Testis (tissue), 2 donors: ENCODE measurements at regions not wholly inside any gene's neighbourhood (a gene's known extent, or its start where the extent isn't known, plus 50 kb on each side); places are given as distances from the start of the nearest gene placed in this dataset.

Experiments used
- DNase-seq: peaks from one replicate; pipeline ENCODE4 v3.0.0-alpha.2; 2019
- H3K27ac ChIP-seq, 2 donors: fragments of 200-600 bp; sonication (generic); one replicate each; pipeline ENCODE4 v1.5.1; 2019
- H3K27me3 ChIP-seq: fragments of 200-600 bp; sonication (generic); one replicate; pipeline ENCODE4 v1.5.1; 2019
- H3K36me3 ChIP-seq: fragments of 200-600 bp; sonication (generic); one replicate; pipeline ENCODE4 v1.5.1; 2017; ENCODE audit warnings: low read depth; ENCODE audit errors: missing control alignments
- H3K4me1 ChIP-seq: fragments of 200-600 bp; sonication (generic); one replicate; pipeline ENCODE4 v1.5.1; 2019
- H3K4me3 ChIP-seq, 2 donors: fragments of 200-600 bp; sonication (generic); one replicate each; pipeline ENCODE4 v1.5.1; 2017 to 2019
- H3K9me3 ChIP-seq: fragments of 200-600 bp; sonication (generic); one replicate; pipeline ENCODE4 v1.5.1; 2017
- POLR2A ChIP-seq: fragments of 450-650 bp; IDR thresholded peaks from one replicate; pipeline ENCODE4 v1.6.1; 2017; ENCODE audit warnings: antibody characterized with exemption, mild to moderate bottlenecking, moderate library complexity
- WGBS, 2 donors: methylation state at CpG; one replicate each; pipeline ENCODE4 v1.1.5; 2018; 5-methylcytosine and 5-hydroxymethylcytosine counted together
- intact Hi-C: fragments of 100-400 bp; cut with DNase I; formaldehyde crosslinking; loops from one replicate; pipeline ENCODE4 v1.15.1; 2023; ENCODE audit warnings: low total_unique reads
- TF ChIP-seq, protein P1 (sequence below), 3 experiments: fragments of 450-650 bp in 2 of 3; fragments of 200-600 bp in 1 of 3; sonication (generic) in 1 of 3; IDR thresholded peaks; one replicate each; pipeline ENCODE4 v1.5.1; 2016 to 2019; ENCODE audit warnings: antibody characterized with exemption in 3 of 3, mild to moderate bottlenecking in 2 of 3, moderate library complexity in 1 of 3

DNA sequence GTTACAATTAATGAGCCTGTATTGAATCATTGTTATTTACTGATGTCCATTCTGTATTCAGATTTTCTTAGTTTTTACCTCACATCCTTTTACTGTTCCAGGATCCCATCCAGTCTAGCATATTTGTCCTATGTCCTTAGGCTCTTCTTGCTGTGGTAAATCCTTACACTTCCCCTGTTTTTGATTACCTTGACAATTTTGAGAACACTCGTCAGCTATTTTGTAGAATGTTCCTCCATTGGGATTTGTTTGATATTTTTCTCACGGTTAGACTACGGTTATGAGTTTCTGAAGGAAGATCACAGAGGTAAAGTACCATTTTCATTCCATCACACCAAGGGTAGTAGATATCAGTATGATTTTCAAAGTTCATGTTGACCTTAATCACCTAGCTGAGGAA lies 202.3 kb downstream of the AKAIN1 start:
- Histone ChIP-seq H3K27ac (no peak overlapping the region), H3K9me3 (no peaks in the 10 kb centered on the region), H3K4me3 (no peak overlapping the region), H3K36me3 (no peaks in the 10 kb centered on the region), H3K27me3 (no peaks in the 10 kb centered on the region), H3K4me1 (no peaks in the 10 kb centered on the region)
- no peak for TF ChIP-seq POLR2A
- TF ChIP-seq, protein P1, sequence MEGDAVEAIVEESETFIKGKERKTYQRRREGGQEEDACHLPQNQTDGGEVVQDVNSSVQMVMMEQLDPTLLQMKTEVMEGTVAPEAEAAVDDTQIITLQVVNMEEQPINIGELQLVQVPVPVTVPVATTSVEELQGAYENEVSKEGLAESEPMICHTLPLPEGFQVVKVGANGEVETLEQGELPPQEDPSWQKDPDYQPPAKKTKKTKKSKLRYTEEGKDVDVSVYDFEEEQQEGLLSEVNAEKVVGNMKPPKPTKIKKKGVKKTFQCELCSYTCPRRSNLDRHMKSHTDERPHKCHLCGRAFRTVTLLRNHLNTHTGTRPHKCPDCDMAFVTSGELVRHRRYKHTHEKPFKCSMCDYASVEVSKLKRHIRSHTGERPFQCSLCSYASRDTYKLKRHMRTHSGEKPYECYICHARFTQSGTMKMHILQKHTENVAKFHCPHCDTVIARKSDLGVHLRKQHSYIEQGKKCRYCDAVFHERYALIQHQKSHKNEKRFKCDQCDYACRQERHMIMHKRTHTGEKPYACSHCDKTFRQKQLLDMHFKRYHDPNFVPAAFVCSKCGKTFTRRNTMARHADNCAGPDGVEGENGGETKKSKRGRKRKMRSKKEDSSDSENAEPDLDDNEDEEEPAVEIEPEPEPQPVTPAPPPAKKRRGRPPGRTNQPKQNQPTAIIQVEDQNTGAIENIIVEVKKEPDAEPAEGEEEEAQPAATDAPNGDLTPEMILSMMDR (IDR thresholded peaks at IDR 0.05) = no peak
- 94% methylated on average over 3 of the region's 3 CpGs for WGBS, 2 donors
- intact Hi-C loops = no loop called here
- DNase-seq = no peak

DNA sequence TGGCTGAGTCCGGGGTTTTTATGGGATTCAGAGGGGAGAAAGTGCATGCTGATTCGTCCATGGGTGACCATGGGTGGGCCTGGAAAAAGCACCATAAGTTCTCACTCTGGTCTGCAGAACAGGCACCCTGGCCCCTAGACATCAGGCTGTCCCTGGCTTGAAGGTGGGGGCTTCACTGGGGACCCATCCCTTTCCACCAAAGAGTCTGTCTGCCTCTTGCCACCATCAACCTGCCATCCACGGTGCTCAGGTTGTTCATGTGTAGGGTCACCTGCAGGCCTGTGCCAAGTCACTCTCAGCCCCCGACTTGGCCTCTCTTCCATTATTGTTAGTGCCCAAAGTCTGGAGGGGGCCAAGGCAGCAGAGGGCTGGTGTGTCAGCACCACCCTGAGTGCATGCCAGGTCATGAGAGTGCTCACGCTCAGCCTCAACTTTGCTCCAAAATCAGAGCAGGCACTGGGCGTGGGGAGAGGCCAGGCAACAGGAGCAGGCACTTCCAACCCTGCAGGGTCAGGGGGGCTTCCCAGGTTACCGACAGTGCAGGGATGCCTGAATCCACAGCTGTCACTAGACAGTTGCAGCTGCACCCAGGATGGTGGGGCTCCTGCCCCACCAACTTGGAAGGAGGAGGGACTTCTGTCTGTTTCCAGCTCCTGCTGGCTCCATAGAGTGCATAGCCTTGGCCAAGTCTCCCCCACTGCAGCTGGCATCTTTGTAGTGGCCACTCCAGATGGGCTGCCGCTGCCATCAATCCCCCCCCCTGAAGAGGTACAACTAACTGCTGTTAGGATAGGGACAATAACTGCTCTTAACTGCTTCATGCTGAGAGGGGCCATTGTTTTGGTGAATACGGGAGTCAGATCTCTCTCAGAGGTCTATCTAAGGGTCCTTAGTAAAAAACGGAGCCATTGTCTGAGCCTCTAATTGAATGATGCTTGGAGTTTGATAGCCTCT lies 209.3 kb downstream of the AKAIN1 start:
- TF ChIP-seq, protein P1 (IDR thresholded peaks at IDR 0.05) = no peak
- no peak for TF ChIP-seq POLR2A
- H3K4me3 ChIP-seq = no peak overlapping the region
- H3K9me3 ChIP-seq = no peaks in the 10 kb centered on the region
- no peaks in the 10 kb centered on the region for H3K4me1 ChIP-seq
- no peaks in the 10 kb centered on the region for H3K27me3 ChIP-seq
- no peak overlapping the region for H3K27ac ChIP-seq
- intact Hi-C loops = no loop called here
- no peak for DNase-seq
- no peaks in the 10 kb centered on the region for H3K36me3 ChIP-seq
- WGBS, 2 donors = 67 to 80% methylated on average over 2 to 10 of the region's 10 CpGs

DNA sequence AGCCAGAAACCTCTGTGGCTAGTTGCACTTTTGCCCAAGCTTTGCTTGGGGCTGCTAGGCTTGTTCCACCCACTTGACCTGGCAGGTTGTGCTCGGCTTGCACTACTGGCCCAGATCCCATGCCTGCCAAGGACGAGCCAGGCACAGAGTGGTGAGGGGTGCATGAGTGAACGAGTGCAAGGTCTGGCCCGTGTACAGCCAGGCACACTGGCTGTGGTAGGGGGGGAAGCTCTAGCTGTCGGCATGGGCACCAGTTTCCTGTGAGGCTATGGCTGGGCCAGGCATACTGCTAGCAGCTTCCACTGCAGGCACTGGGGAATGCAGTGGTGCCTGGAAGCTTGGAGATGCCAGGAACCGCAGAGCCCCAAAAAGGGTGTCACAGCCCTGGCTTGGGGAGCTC lies 210.4 kb downstream of the AKAIN1 start:
- WGBS, 2 donors = 73 to 86% methylated on average over 5 to 6 of the region's 6 CpGs
- Histone ChIP-seq H3K27me3 (no peaks in the 10 kb centered on the region), H3K27ac (no peak overlapping the region), H3K9me3 (no peaks in the 10 kb centered on the region), H3K4me1 (no peaks in the 10 kb centered on the region), H3K4me3 (no peak overlapping the region), H3K36me3 (no peaks in the 10 kb centered on the region)
- TF ChIP-seq, protein P1 (IDR thresholded peaks at IDR 0.05) = no peak
- TF ChIP-seq POLR2A = no peak
- no peak for DNase-seq
- intact Hi-C loops = no loop called here

DNA sequence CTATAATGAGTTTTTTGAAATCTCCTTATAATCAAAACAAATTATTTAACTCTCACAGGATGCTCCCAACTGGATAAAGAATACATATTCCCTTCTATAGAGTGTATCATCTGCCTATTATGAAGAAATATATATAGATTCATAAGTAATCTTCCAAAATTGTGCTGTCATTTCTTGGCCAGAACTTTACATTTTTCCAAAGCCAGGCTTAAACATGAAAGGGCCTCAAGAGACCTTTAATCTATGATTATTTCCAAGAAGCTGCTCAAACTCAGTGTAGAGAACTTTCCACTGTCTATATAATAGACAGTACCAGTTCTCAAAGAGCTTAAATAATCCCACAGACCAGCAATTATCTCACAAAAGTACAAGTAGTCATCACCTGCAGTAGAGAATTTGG lies 211.0 kb downstream of the AKAIN1 start:
- H3K4me1 ChIP-seq = no peaks in the 10 kb centered on the region
- H3K27ac ChIP-seq = no peak overlapping the region
- no peak for DNase-seq
- H3K9me3 ChIP-seq = no peaks in the 10 kb centered on the region
- no peaks in the 10 kb centered on the region for H3K36me3 ChIP-seq
- H3K27me3 ChIP-seq = no peaks in the 10 kb centered on the region
- no peak overlapping the region for H3K4me3 ChIP-seq
- intact Hi-C loops = no loop called here
- no peak for TF ChIP-seq POLR2A
- TF ChIP-seq, protein P1 (IDR thresholded peaks at IDR 0.05) = no peak
